ENCODE measurements at regions not wholly inside any gene's neighbourhood (a gene's known extent, or its start where the extent isn't known, plus 50 kb on each side); places are given as distances from the start of the nearest gene placed in this dataset.

DNA sequence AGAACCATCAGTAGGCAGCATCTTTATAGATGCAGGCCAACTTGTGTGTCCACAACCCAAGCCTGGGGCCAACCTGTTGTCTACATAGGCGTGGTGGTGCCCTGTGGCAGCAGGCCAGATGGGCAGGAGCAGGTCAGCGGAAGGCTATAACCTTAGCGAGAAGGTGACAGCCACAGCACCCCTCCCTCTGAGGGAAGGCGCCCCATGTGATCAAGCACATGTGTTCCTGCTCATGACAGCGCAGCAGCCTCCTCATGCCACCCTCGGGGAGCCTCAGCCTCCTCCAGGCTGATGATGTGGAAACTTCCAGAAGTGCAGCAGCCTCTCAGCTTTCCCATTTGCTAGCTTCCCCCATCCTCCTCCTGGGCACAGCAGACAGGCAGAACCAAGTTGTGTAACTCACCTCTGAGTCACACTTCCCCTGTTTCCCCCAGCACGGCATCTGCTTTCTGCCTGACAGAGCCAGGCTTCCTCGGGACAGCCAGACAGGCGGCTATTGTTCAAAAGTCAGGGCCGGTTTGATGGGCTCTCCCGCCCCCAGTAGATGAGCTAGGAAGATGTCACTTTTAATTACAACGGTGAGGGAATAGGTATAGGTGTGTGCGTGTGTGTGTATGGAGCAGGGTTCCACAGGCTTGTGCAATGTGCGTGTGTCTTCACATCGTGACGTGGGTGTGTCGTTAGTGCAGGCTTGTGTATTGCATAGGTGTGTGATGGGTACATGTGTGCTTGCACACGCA lies 312.0 kb upstream of the ZMIZ1 start (continued):
- TF ChIP-seq, protein P1, sequence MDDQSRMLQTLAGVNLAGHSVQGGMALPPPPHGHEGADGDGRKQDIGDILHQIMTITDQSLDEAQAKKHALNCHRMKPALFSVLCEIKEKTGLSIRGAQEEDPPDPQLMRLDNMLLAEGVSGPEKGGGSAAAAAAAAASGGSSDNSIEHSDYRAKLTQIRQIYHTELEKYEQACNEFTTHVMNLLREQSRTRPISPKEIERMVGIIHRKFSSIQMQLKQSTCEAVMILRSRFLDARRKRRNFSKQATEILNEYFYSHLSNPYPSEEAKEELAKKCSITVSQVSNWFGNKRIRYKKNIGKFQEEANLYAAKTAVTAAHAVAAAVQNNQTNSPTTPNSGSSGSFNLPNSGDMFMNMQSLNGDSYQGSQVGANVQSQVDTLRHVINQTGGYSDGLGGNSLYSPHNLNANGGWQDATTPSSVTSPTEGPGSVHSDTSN (IDR thresholded peaks at IDR 0.05) = peak; percentile 83
- TF ChIP-seq MXI1 (IDR thresholded peaks at IDR 0.05; ENCODE audit: low read depth, low read length) = no peak
- TF ChIP-seq, protein P2, sequence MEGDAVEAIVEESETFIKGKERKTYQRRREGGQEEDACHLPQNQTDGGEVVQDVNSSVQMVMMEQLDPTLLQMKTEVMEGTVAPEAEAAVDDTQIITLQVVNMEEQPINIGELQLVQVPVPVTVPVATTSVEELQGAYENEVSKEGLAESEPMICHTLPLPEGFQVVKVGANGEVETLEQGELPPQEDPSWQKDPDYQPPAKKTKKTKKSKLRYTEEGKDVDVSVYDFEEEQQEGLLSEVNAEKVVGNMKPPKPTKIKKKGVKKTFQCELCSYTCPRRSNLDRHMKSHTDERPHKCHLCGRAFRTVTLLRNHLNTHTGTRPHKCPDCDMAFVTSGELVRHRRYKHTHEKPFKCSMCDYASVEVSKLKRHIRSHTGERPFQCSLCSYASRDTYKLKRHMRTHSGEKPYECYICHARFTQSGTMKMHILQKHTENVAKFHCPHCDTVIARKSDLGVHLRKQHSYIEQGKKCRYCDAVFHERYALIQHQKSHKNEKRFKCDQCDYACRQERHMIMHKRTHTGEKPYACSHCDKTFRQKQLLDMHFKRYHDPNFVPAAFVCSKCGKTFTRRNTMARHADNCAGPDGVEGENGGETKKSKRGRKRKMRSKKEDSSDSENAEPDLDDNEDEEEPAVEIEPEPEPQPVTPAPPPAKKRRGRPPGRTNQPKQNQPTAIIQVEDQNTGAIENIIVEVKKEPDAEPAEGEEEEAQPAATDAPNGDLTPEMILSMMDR (IDR thresholded peaks at IDR 0.05) = 0 out of 2 replicates have a peak, but pooled peaks have one; percentile 6
- no peak for TF ChIP-seq ELF1 (IDR thresholded peaks at IDR 0.05)
- TF ChIP-seq, protein P3, sequence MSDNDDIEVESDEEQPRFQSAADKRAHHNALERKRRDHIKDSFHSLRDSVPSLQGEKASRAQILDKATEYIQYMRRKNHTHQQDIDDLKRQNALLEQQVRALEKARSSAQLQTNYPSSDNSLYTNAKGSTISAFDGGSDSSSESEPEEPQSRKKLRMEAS (IDR thresholded peaks at IDR 0.05; ENCODE audit: low read depth) = peak; percentile 97
- peak; percentile 59 for TF ChIP-seq NFIC (IDR thresholded peaks at IDR 0.05; ENCODE audit: borderline replicate concordance)
- no peak for TF ChIP-seq TEAD4 (IDR thresholded peaks at IDR 0.05; ENCODE audit: borderline replicate concordance, insufficient read depth)
- TF ChIP-seq RFX5 (IDR thresholded peaks at IDR 0.05; ENCODE audit: low read length) = no peak

DNA sequence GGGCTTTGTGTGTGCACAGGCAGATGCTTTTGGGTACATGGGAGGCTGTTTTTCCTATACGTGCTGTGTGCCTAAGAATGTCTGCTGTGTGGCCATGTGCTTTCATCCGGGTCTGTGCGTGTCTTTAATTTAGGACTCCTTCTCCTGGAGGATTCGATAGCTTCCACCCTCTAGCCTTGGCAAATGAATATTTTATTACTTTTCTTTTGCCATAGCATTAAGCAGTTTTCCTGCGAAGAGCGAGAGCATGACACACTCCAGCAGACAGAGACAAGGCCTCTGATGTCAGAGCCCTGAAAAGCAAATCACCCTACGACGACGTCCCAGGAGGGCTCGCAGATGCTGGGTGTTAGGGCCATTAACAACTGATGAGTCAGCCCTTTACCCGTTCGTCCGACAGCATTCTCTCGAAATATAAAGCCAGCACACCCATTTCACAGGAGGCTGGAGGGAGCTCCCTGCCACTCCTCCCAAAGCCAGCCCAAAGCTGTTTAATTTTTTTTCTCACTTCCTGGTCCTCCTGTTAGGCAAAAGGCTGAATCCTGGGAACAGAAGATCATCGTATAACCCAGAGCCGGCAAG lies 311.3 kb upstream of the ZMIZ1 start:
- Histone ChIP-seq H3K27me3 (ENCODE audit: insufficient read depth) (no peaks in the 10 kb centered on the region), H3K36me3 (replicated peaks in 1 of 2; ENCODE audit: control insufficient read depth in 1 of 2, insufficient read depth in 2 of 2, low read length in 1 of 2) (no peaks in the 10 kb centered on the region), H3K9me2 (no peaks in the 10 kb centered on the region), H3F3A (replicated peaks; ENCODE audit: insufficient read depth) (peaks cover 14% of the 10 kb centered on the region), H3K4me1 (ENCODE audit: control insufficient read depth in 1 of 2, insufficient read depth in 2 of 2, low read depth in 1 of 2, low read length in 1 of 2) (peaks cover 37 to 52% of the 10 kb centered on the region in 2 experiments; a peak in 3 of 4 replicates), H4K20me1 (ENCODE audit: insufficient read depth) (no peaks in the 10 kb centered on the region), H3K4me2 (peak overlapping the region; percentile 58), H3K4me3 (ENCODE audit: low read depth in 2 of 2, low read length in 1 of 2) (no peak overlapping the region), H3K9me3 (no peaks in the 10 kb centered on the region), H3K79me2 (ENCODE audit: insufficient read depth) (no peaks in the 10 kb centered on the region), H3K9ac (peak overlapping the region; percentile 61; the same call in 1 of the 2 replicates), H2AFZ (ENCODE audit: low read depth) (peak overlapping the region; percentile 84; the same call in 1 of the 2 replicates), H3K27ac (ENCODE audit: low read depth in 2 of 2, low read length in 1 of 2) (peak overlapping the region; percentile 90 to 94)
- DNase-seq = no peak
- POLR2A ChIA-PET = no interaction called here
- CTCF ChIA-PET = interaction anchor here (0.7 kb wide), 1 partner anchor 440 kb away, joined by 3 read pairs; no protein-coding TSS in a partner anchor
- WGBS (ENCODE audit: low lambda C conversion rate) = 36% methylated on average over 14 of the region's 16 CpGs
- TF ChIP-seq GATA2 (CRISPR knock-in tag; IDR thresholded peaks at IDR 0.05) (no peak), FOXJ3 (CRISPR knock-in tag; IDR thresholded peaks at IDR 0.05) (no peak), EZH2phosphoT487 (IDR thresholded peaks at IDR 0.05; ENCODE audit: borderline replicate concordance, low read depth) (no peak), RFX5 (IDR thresholded peaks at IDR 0.05; ENCODE audit: low read length) (no peak), CHD2 (IDR thresholded peaks at IDR 0.05; ENCODE audit: low read length, partially characterized antibody) (no peak), FOSL2 (IDR thresholded peaks at IDR 0.05; ENCODE audit: borderline replicate concordance, low read depth) (peak; percentile 74), SMC3 (IDR thresholded peaks at IDR 0.05; ENCODE audit: low read depth, low read length) (no peak)
- TF ChIP-seq, protein P4, sequence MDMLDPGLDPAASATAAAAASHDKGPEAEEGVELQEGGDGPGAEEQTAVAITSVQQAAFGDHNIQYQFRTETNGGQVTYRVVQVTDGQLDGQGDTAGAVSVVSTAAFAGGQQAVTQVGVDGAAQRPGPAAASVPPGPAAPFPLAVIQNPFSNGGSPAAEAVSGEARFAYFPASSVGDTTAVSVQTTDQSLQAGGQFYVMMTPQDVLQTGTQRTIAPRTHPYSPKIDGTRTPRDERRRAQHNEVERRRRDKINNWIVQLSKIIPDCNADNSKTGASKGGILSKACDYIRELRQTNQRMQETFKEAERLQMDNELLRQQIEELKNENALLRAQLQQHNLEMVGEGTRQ (IDR thresholded peaks at IDR 0.05; ENCODE audit: borderline replicate concordance, low read depth, low read length) = no peak
- TF ChIP-seq, protein P5, sequence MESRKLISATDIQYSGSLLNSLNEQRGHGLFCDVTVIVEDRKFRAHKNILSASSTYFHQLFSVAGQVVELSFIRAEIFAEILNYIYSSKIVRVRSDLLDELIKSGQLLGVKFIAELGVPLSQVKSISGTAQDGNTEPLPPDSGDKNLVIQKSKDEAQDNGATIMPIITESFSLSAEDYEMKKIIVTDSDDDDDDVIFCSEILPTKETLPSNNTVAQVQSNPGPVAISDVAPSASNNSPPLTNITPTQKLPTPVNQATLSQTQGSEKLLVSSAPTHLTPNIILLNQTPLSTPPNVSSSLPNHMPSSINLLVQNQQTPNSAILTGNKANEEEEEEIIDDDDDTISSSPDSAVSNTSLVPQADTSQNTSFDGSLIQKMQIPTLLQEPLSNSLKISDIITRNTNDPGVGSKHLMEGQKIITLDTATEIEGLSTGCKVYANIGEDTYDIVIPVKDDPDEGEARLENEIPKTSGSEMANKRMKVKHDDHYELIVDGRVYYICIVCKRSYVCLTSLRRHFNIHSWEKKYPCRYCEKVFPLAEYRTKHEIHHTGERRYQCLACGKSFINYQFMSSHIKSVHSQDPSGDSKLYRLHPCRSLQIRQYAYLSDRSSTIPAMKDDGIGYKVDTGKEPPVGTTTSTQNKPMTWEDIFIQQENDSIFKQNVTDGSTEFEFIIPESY (IDR thresholded peaks at IDR 0.05; ENCODE audit: borderline replicate concordance, low read depth) = no peak
- TF ChIP-seq, protein P1 (IDR thresholded peaks at IDR 0.05) = no peak; the same call in 1 of the 2 replicates
- TF ChIP-seq, protein P2 (IDR thresholded peaks at IDR 0.05) = no peak
- TF ChIP-seq, protein P3 (IDR thresholded peaks at IDR 0.05; ENCODE audit: low read depth) = peak; percentile 70
